K562 (cell line): ENCODE measurements at regions not wholly inside any gene's neighbourhood (a gene's known extent, or its start where the extent isn't known, plus 50 kb on each side); places are given as distances from the start of the nearest gene placed in this dataset.

Experiments used
- ATAC-seq: fragments of 200-7000 bp; cut with Tn5 transposase; 3 replicates; pipeline ENCODE4 v1.9.1; 2020; ENCODE audit warnings: moderate library complexity
- BruUV-seq: library from RNA; stranded (reverse); fragments of 400-500 nt; replicated peaks from 2 replicates; lab custom pipeline; 2021; lab: Mats Ljungman, UMichigan
- CTCF ChIA-PET: fragments of 300-600 bp; formaldehyde crosslinking; extraction: SDS; loops from one replicate; lab custom pipeline; 2021; ENCODE audit warnings: low intra/inter-chr PET ratio; lab: Yijun Ruan, JAX
- POLR2A ChIA-PET: fragments of 300-600, 350-650 bp; sonication (Branson Sonifier 250); formaldehyde crosslinking; extraction: SDS; loops from one replicate; lab custom pipeline; 2021; ENCODE audit warnings: antibody characterized with exemption, inconsistent platforms; lab: Yijun Ruan, JAX
- DNase-seq, 4 experiments: peaks; one replicate each; pipeline versions ENCODE4 v3.0.0 to v3.0.0-alpha.2; 2011 to 2018; ENCODE audit warnings: low spot score in 3 of 4, mixed read lengths in 3 of 4; ENCODE audit errors: extremely low read depth in 1 of 4
- FAIRE-seq: peaks from 2 replicates; lab custom pipeline; 2011; peaks lifted over from hg19 to GRCh38; lab: Jason Lieb, UNC
- H2AFZ ChIP-seq: 2 replicates; pipeline ENCODE4 v1.6.0; 2011; ENCODE audit warnings: low read depth, low read length, control low read depth, inconsistent platforms
- H3K27ac ChIP-seq: fragments of 200-600 bp; 3 replicates; pipeline ENCODE4 v1.8.0; 2011; ENCODE audit warnings: low read depth, mild to moderate bottlenecking, control low read depth, inconsistent platforms, low read length, moderate library complexity, mixed read lengths; ENCODE audit errors: extremely low read depth
- H3K27me3 ChIP-seq, 2 experiments: fragments of 300-600 bp in 1 of 2; 2 replicates in 1 of 2; 3 replicates in 1 of 2; pipeline versions ENCODE4 v1.6.0 to v1.8.0; 2011; ENCODE audit warnings: inconsistent platforms in 2 of 2, low read length in 2 of 2, mild to moderate bottlenecking in 1 of 2, mixed read lengths in 1 of 2, moderate library complexity in 1 of 2; ENCODE audit not compliant: control insufficient read depth in 2 of 2, insufficient read depth in 2 of 2
- H3K36me3 ChIP-seq: fragments of 300-600 bp; 3 replicates; pipeline ENCODE4 v1.8.0; 2011; ENCODE audit warnings: mild to moderate bottlenecking, low read length, inconsistent platforms; ENCODE audit not compliant: control insufficient read depth, insufficient read depth
- H3K4me1 ChIP-seq, 2 experiments: fragments of 200-600 bp in 1 of 2; replicated peaks in 1 of 2; 2 replicates in 1 of 2; 3 replicates in 1 of 2; pipeline versions ENCODE4 v1.5.1 to v1.8.0; 2011; ENCODE audit warnings: inconsistent platforms in 2 of 2, low read length in 2 of 2, mild to moderate bottlenecking in 1 of 2, mixed read lengths in 1 of 2, moderate library complexity in 1 of 2; ENCODE audit not compliant: control insufficient read depth in 2 of 2, insufficient read depth in 2 of 2
- H3K4me2 ChIP-seq: 2 replicates; pipeline ENCODE4 v1.6.1; 2011; ENCODE audit warnings: low read length, control low read depth, inconsistent platforms, mixed read lengths; ENCODE audit not compliant: insufficient read depth
- H3K4me3 ChIP-seq: fragments of 200-600 bp; sonication (generic), shearing (Covaris generic); 2 replicates; pipeline ENCODE4 v1.5.1; 2016; ENCODE audit warnings: control low read depth, inconsistent platforms
- H3K79me2 ChIP-seq: fragments of 200-600 bp; 3 replicates; pipeline ENCODE4 v1.8.0; 2011; ENCODE audit warnings: low read length, inconsistent platforms; ENCODE audit not compliant: control insufficient read depth, insufficient read depth
- H3K9ac ChIP-seq, 2 experiments: 2 replicates each; pipeline versions ENCODE4 v1.6.0 to v1.6.1; 2011; ENCODE audit warnings: low read depth in 2 of 2, low read length in 2 of 2, control low read depth in 1 of 2, inconsistent platforms in 1 of 2, mild to moderate bottlenecking in 1 of 2, mixed read lengths in 1 of 2; ENCODE audit not compliant: insufficient read depth in 1 of 2
- H3K9me1 ChIP-seq: one replicate; pipeline ENCODE4 v1.6.0; 2011; ENCODE audit warnings: inconsistent platforms, mild to moderate bottlenecking, low read length, moderate library complexity; ENCODE audit not compliant: control insufficient read depth, insufficient read depth
- H3K9me3 ChIP-seq: replicated peaks from 2 replicates; pipeline ENCODE4 v1.5.1; 2011; ENCODE audit warnings: low read depth, low read length, inconsistent platforms; ENCODE audit not compliant: control insufficient read depth, insufficient read depth
- H4K20me1 ChIP-seq: replicated peaks from 2 replicates; pipeline ENCODE4 v1.6.1; 2011; ENCODE audit warnings: low read length, inconsistent platforms, mixed read lengths; ENCODE audit not compliant: control insufficient read depth, insufficient read depth
- GABPB1 ChIP-seq: sonication (generic); formaldehyde crosslinking; IDR thresholded peaks from 2 replicates; pipeline ENCODE4 v1.8.0; 2022; ENCODE audit warnings: mild to moderate bottlenecking, missing genetic modification reagents
- MAFG ChIP-seq: fragments of 450-650 bp; conservative IDR thresholded peaks from 2 replicates; pipeline ENCODE4 v1.6.1; 2016; ENCODE audit warnings: missing genetic modification characterization, missing compliant biosample characterization
- MYNN ChIP-seq, 2 experiments: sonication (generic); formaldehyde crosslinking in 1 of 2; IDR thresholded peaks; 2 replicates each; pipeline versions ENCODE4 v1.5.0 to v1.6.1; 2016 to 2020; ENCODE audit warnings: antibody characterized with exemption in 1 of 2, missing genetic modification reagents in 1 of 2
- PRMT5 ChIP-seq: sonication (generic); formaldehyde crosslinking; IDR thresholded peaks from 2 replicates; pipeline ENCODE4 v1.5.0; 2020; ENCODE audit warnings: missing genetic modification reagents
- RREB1 ChIP-seq: fragments of 250-450 bp; sonication (Bioruptor Pico); IDR thresholded peaks from 2 replicates; pipeline ENCODE4 v1.4.0; 2020
- TFAM ChIP-seq: fragments of 250-450 bp; sonication (Bioruptor Pico); conservative IDR thresholded peaks from 2 replicates; pipeline ENCODE4 v1.5.0; 2021; ENCODE audit warnings: mild to moderate bottlenecking, moderate library complexity
- ZNF589 ChIP-seq: fragments of 200-800 bp; sonication (Bioruptor generic); IDR thresholded peaks from 2 replicates; pipeline ENCODE4 v1.6.1; 2016; ENCODE audit warnings: low read depth, missing genetic modification characterization, missing compliant biosample characterization
- whole genome bisulfite sequencing: fragments of 100-300 bp; shearing (Covaris generic); methylation state at CpG from one replicate; pipeline ENCODE4 v1.1.6; 2016; ENCODE audit warnings: low coverage, mixed read lengths; ENCODE audit not compliant: insufficient coverage; ENCODE audit errors: missing lambda C conversion rate; 5-methylcytosine and 5-hydroxymethylcytosine counted together
- in situ Hi-C: fragments of 300-500 bp; cut with MboI; formaldehyde crosslinking; loops from 4 replicates; pipeline ENCODE4 v1.15.0; 2018; ENCODE audit warnings: inconsistent platforms, mixed read lengths
- intact Hi-C: fragments of 100-400 bp; cut with micrococcal nuclease; formaldehyde crosslinking; loops from 2 replicates; pipeline ENCODE4 v1.14.2; 2022
- TF ChIP-seq, protein P1 (sequence below), 2 experiments: fragments of 250-450 bp in 1 of 2; fragments of 450-650 bp in 1 of 2; sonication (Bioruptor Pico) in 1 of 2; IDR thresholded peaks; 2 replicates each; pipeline versions ENCODE4 v1.6.1 to v1.8.0; 2016 to 2021; ENCODE audit warnings: mild to moderate bottlenecking in 2 of 2, moderate library complexity in 2 of 2, missing compliant biosample characterization in 1 of 2, missing genetic modification characterization in 1 of 2

- CTCF ChIA-PET: no interaction called here
- Histone ChIP-seq H3K27ac (no peak overlapping the region), H4K20me1 (no peaks in the 10 kb centered on the region), H3K4me2 (no peak overlapping the region), H3K9ac (no peak overlapping the region), H3K36me3 (no peaks in the 10 kb centered on the region), H3K9me3 (no peaks in the 10 kb centered on the region), H2AFZ (no peak overlapping the region), H3K4me1 (no peaks in the 10 kb centered on the region), H3K27me3 (no peaks in the 10 kb centered on the region), H3K79me2 (no peaks in the 10 kb centered on the region), H3K4me3 (no peak overlapping the region), H3K9me1 (no peaks in the 10 kb centered on the region)
- no TSS peak for BruUV-seq
- TF ChIP-seq MAFG (tag): no peak
- TF ChIP-seq, protein P1, sequence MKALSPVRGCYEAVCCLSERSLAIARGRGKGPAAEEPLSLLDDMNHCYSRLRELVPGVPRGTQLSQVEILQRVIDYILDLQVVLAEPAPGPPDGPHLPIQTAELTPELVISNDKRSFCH (CRISPR knock-in tag; IDR thresholded peaks at IDR 0.05): no peak
- TF ChIP-seq, protein P1 (tag; IDR thresholded peaks at IDR 0.05): no peak
- no peak for TF ChIP-seq PRMT5 (CRISPR knock-in tag)
- POLR2A ChIA-PET: no interaction called here
- FAIRE-seq (no peak), DNase-seq (no peak), ATAC-seq (no peak)
- 5% methylated on average over 2 of the region's 2 CpGs for WGBS
- in situ Hi-C loops: no loop called here
- intact Hi-C loops: no loop called here
Observed at GRCh38 chr2:22196806-22197205, 1073.0 kb downstream of the TDRD15 start.

GRCh38 chr2:22198381-22199283, 1074.9 kb downstream of the TDRD15 start:
- ATAC-seq (no peak), DNase-seq (no peak), FAIRE-seq (no peak)
- WGBS: under 1% methylated on average over 9 of the region's 9 CpGs
- in situ Hi-C loops: no loop called here
- POLR2A ChIA-PET: no interaction called here
- CTCF ChIA-PET: no interaction called here
- Histone ChIP-seq H3K4me3 (no peak overlapping the region), H3K27ac (no peak overlapping the region), H2AFZ (no peak overlapping the region), H3K9ac (no peak overlapping the region), H3K4me2 (no peak overlapping the region), H3K4me1 (no peaks in the 10 kb centered on the region), H4K20me1 (no peaks in the 10 kb centered on the region), H3K36me3 (no peaks in the 10 kb centered on the region), H3K27me3 (no peaks in the 10 kb centered on the region), H3K9me3 (no peaks in the 10 kb centered on the region), H3K9me1 (no peaks in the 10 kb centered on the region), H3K79me2 (no peaks in the 10 kb centered on the region)
- BruUV-seq: no TSS peak
- intact Hi-C loops: no loop called here
- no peak for TF ChIP-seq TFAM (CRISPR knock-in tag)
- no peak for TF ChIP-seq RREB1
- TF ChIP-seq MYNN (IDR thresholded peaks at IDR 0.05): no peak
- no peak for TF ChIP-seq MYNN (CRISPR knock-in tag; IDR thresholded peaks at IDR 0.05)
- TF ChIP-seq ZNF589: no peak
- TF ChIP-seq GABPB1 (CRISPR knock-in tag): no peak
